ENCODE measurements at regions not wholly inside any gene's neighbourhood (a gene's known extent, or its start where the extent isn't known, plus 50 kb on each side); places are given as distances from the start of the nearest gene placed in this dataset.

- Histone ChIP-seq H3K27ac (ENCODE audit: low read depth, low read length) (no peak overlapping the region), H3K4me3 (ENCODE audit: insufficient read depth, low read depth, low read length) (no peak overlapping the region), H3K9me3 (ENCODE audit: insufficient read depth, low read depth, low read length) (no peaks in the 10 kb centered on the region), H3K79me2 (ENCODE audit: insufficient read depth, low read length) (no peaks in the 10 kb centered on the region), H2AFZ (ENCODE audit: low read depth, low read length) (no peak overlapping the region), H3K27me3 (ENCODE audit: insufficient read depth, low read length) (no peaks in the 10 kb centered on the region), H3K9ac (ENCODE audit: low read length) (no peak overlapping the region), H3K4me2 (ENCODE audit: low read length) (no peak overlapping the region), H3K36me3 (ENCODE audit: insufficient read depth, low read length) (no peaks in the 10 kb centered on the region), H3K4me1 (ENCODE audit: insufficient read depth, low read length) (no peaks in the 10 kb centered on the region), H4K20me1 (ENCODE audit: insufficient read depth, low read length) (no peaks in the 10 kb centered on the region)
- peaks cover 5% of the 10 kb centered on the region for H3K9me3 Mint-ChIP-seq (ENCODE audit: unreplicated experiment)
- H3K4me3 Mint-ChIP-seq (ENCODE audit: unreplicated experiment) = no peak overlapping the region
- H3K4me1 Mint-ChIP-seq (ENCODE audit: low read depth, unreplicated experiment) = peaks cover 4% of the 10 kb centered on the region
- H3K36me3 Mint-ChIP-seq (ENCODE audit: low read depth, unreplicated experiment) = no peaks in the 10 kb centered on the region
- H3K27ac Mint-ChIP-seq (ENCODE audit: unreplicated experiment) = no peak overlapping the region
- TF ChIP-seq, protein P1, sequence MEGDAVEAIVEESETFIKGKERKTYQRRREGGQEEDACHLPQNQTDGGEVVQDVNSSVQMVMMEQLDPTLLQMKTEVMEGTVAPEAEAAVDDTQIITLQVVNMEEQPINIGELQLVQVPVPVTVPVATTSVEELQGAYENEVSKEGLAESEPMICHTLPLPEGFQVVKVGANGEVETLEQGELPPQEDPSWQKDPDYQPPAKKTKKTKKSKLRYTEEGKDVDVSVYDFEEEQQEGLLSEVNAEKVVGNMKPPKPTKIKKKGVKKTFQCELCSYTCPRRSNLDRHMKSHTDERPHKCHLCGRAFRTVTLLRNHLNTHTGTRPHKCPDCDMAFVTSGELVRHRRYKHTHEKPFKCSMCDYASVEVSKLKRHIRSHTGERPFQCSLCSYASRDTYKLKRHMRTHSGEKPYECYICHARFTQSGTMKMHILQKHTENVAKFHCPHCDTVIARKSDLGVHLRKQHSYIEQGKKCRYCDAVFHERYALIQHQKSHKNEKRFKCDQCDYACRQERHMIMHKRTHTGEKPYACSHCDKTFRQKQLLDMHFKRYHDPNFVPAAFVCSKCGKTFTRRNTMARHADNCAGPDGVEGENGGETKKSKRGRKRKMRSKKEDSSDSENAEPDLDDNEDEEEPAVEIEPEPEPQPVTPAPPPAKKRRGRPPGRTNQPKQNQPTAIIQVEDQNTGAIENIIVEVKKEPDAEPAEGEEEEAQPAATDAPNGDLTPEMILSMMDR (IDR thresholded peaks at IDR 0.05; ENCODE audit: insufficient read depth, low read depth, low read length) = no peak
- TF ChIP-seq EZH2 (IDR thresholded peaks at IDR 0.05; ENCODE audit: insufficient read depth, low read length) = no peak
- FAIRE-seq = no peak
- no peaks in the 10 kb centered on the region for H3K27me3 Mint-ChIP-seq (ENCODE audit: low read depth, unreplicated experiment)
- DNase-seq (ENCODE audit: low read depth) = peak; percentile 23
Observed at GRCh38 chr10:4698075-4698474, 127.9 kb upstream of the AKR1E2 start.

GRCh38 chr10:4696186-4696585 lies 129.8 kb upstream of the AKR1E2 start:
- no peak overlapping the region for H3K4me3 ChIP-seq (ENCODE audit: insufficient read depth, low read depth, low read length)
- H3K27ac ChIP-seq (ENCODE audit: low read depth, low read length) = no peak overlapping the region
- H4K20me1 ChIP-seq (ENCODE audit: insufficient read depth, low read length) = no peaks in the 10 kb centered on the region
- H2AFZ ChIP-seq (ENCODE audit: low read depth, low read length) = no peak overlapping the region
- DNase-seq (ENCODE audit: low read depth) (no peak), FAIRE-seq (no peak)
- no peaks in the 10 kb centered on the region for H3K27me3 ChIP-seq (ENCODE audit: insufficient read depth, low read length)
- H3K36me3 ChIP-seq (ENCODE audit: insufficient read depth, low read length) = no peaks in the 10 kb centered on the region
- H3K4me2 ChIP-seq (ENCODE audit: low read length) = no peak overlapping the region
- Mint-ChIP-seq H3K4me1 (ENCODE audit: low read depth, unreplicated experiment) (peaks cover 11% of the 10 kb centered on the region), H3K36me3 (ENCODE audit: low read depth, unreplicated experiment) (no peaks in the 10 kb centered on the region), H3K27me3 (ENCODE audit: low read depth, unreplicated experiment) (no peaks in the 10 kb centered on the region), H3K4me3 (ENCODE audit: unreplicated experiment) (no peak overlapping the region), H3K9me3 (ENCODE audit: unreplicated experiment) (peaks cover 5% of the 10 kb centered on the region), H3K27ac (ENCODE audit: unreplicated experiment) (no peak overlapping the region)
- no peak for TF ChIP-seq EZH2 (IDR thresholded peaks at IDR 0.05; ENCODE audit: insufficient read depth, low read length)
- TF ChIP-seq, protein P1 (IDR thresholded peaks at IDR 0.05; ENCODE audit: insufficient read depth, low read depth, low read length) = no peak
- H3K9ac ChIP-seq (ENCODE audit: low read length) = no peak overlapping the region
- H3K9me3 ChIP-seq (ENCODE audit: insufficient read depth, low read depth, low read length) = no peaks in the 10 kb centered on the region
- H3K4me1 ChIP-seq (ENCODE audit: insufficient read depth, low read length) = peaks cover 6% of the 10 kb centered on the region
- H3K79me2 ChIP-seq (ENCODE audit: insufficient read depth, low read length) = no peaks in the 10 kb centered on the region

DNA sequence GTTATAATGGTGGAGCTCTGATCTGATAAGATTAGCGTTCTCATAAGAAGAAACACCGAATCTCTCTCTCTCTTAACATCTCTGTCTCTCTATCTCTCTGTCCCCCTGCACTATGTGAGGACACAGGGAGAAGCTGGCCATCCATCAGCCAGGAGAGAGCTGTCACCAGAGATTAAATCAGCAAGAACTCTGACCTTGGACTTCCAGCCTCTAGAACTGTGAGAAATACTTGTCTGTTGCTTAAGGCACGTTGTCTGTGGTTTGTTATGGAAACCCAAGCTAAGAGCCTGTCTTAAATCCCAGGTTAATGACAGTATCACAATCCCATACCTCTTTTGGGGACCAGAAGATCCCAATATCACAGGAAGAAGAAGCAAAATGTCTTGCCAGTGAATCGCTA lies 132.0 kb upstream of the AKR1E2 start:
- H3K4me2 ChIP-seq (ENCODE audit: low read length) = no peak overlapping the region
- H3K79me2 ChIP-seq (ENCODE audit: insufficient read depth, low read length) = no peaks in the 10 kb centered on the region
- Mint-ChIP-seq H3K27ac (ENCODE audit: unreplicated experiment) (no peak overlapping the region), H3K27me3 (ENCODE audit: low read depth, unreplicated experiment) (no peaks in the 10 kb centered on the region), H3K4me3 (ENCODE audit: unreplicated experiment) (no peak overlapping the region), H3K36me3 (ENCODE audit: low read depth, unreplicated experiment) (no peaks in the 10 kb centered on the region), H3K9me3 (ENCODE audit: unreplicated experiment) (peaks cover 5% of the 10 kb centered on the region), H3K4me1 (ENCODE audit: low read depth, unreplicated experiment) (peaks cover 13% of the 10 kb centered on the region)
- H2AFZ ChIP-seq (ENCODE audit: low read depth, low read length) = no peak overlapping the region
- H3K36me3 ChIP-seq (ENCODE audit: insufficient read depth, low read length) = no peaks in the 10 kb centered on the region
- peak; percentile 50 for FAIRE-seq
- no peak overlapping the region for H3K27ac ChIP-seq (ENCODE audit: low read depth, low read length)
- TF ChIP-seq, protein P1 (IDR thresholded peaks at IDR 0.05; ENCODE audit: insufficient read depth, low read depth, low read length) = no peak
- TF ChIP-seq EZH2 (IDR thresholded peaks at IDR 0.05; ENCODE audit: insufficient read depth, low read length) = no peak
- H3K9ac ChIP-seq (ENCODE audit: low read length) = no peak overlapping the region
- no peak overlapping the region for H3K4me3 ChIP-seq (ENCODE audit: insufficient read depth, low read depth, low read length)
- no peaks in the 10 kb centered on the region for H3K9me3 ChIP-seq (ENCODE audit: insufficient read depth, low read depth, low read length)
- no peaks in the 10 kb centered on the region for H3K27me3 ChIP-seq (ENCODE audit: insufficient read depth, low read length)
- DNase-seq (ENCODE audit: low read depth) = no peak
- peaks cover 6% of the 10 kb centered on the region for H3K4me1 ChIP-seq (ENCODE audit: insufficient read depth, low read length)
- H4K20me1 ChIP-seq (ENCODE audit: insufficient read depth, low read length) = no peaks in the 10 kb centered on the region
